HG03135 (cell line): ENCODE measurements at regions not wholly inside any gene's neighbourhood (a gene's known extent, or its start where the extent isn't known, plus 50 kb on each side); places are given as distances from the start of the nearest gene placed in this dataset.
"Not testable (repeated sequence)": the region's sequence is repeated elsewhere in the genome, so short reads cannot be mapped to it uniquely, and the experiment has no call there.

Source experiments
- ATAC-seq: cut with Tn5 transposase; IDR thresholded peaks from one replicate; pipeline ENCODE4 v1.9.1; 2021; ENCODE audit warnings: mild to moderate bottlenecking, moderate library complexity; ENCODE audit not compliant: unreplicated experiment

DNA sequence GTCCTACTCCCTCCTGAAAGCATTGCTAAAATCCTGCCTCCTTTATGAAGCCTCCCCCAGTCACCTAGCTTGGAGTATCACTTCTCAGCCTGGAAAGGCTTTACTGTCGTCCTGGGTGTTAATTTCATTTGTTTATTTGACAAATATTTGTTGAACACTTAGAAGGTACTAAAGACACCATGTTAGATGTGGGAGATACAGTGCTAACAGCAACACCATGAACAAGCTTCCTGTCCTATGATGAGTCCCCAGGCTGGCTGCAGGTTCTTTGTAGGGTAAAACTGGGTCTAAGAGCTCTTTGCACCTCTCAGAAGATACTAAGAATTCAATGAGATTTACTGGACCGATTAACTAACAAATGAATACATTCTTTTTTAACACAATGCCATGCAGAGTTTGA lies 109.2 kb upstream of the TMEM170B start:
- ATAC-seq, result no peak

DNA sequence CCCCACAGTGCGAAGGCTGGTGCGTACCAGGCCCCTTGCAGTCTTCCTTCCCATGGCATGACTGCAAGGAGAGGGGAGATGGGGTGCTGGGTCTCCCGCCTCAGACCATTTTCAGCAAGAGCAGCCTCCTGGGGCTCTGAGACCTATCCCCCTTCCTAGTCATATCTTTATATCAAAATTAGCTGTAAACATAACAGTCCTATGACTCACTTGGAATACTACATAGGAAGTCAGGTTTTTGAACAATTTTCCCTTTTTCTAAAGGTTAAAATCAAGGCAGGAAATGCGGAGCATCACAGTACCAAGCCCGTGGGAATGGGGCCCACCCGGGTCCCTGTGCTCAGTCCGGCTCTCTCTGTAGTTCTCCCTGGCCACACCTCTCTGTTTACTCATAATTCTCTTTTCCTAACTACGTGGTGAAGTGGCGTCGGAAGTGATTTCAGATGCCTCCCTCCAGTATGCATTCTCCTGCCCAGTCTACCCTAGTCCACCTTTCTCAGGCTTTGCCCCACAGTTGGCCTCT lies 109.8 kb upstream of the TMEM170B start:
- no peak for ATAC-seq

DNA sequence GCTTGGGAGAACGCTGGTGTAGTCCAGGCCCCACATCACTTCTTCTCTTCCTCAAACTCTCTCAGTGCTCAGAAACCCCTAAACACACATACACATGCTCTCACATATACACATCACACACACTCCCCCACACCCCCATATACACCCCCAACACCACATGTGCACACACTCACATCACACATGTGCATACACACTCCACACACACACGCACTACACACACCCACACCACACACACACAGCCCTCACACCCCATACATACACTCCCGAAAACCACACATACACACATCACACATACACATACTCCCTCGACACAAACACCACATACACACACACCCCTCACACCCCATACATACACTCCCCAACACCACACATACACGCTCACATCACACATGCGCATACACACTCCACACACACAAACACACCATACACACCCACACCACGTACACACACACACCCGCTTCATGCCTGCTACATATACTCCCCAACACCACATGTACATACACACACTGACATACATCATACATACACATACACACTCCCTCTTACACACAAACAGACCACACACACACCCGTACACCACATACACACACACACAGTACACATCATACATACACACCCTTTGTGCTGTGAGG lies 110.3 kb upstream of the TMEM170B start:
- no peak for ATAC-seq

- no peak for ATAC-seq
These were observed 111.0 kb upstream of the TMEM170B start for GRCh38 chr6:11426571-11426970.

DNA sequence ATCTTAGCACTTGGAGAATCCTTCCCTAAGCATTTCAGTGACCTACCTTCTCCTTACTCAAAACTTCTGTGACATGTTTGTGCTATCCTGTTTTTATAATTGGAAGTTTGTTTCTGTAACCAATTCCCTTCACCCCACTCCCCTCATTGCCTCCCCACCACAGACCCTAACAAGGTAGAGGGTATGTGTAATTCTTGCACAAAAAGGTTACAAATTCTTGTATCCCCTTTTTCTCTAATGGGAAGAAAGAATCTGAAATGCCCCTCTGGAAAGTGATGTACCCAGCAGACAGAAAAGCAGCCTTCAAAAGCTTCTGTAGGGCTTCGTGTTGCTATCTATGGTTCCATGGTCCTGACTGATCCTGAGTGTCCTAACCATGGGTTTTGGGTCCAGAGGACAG lies 111.7 kb upstream of the TMEM170B start:
- ATAC-seq, result no peak

- no peak for ATAC-seq
These were observed 112.1 kb upstream of the TMEM170B start for GRCh38 chr6:11425431-11425871.

- no peak for ATAC-seq
These were observed 113.0 kb upstream of the TMEM170B start for GRCh38 chr6:11424395-11425034.

GRCh38 chr6:11423667-11424066 lies 113.9 kb upstream of the TMEM170B start:
- no peak for ATAC-seq

GRCh38 chr6:11423072-11423471 lies 114.5 kb upstream of the TMEM170B start:
- no peak for ATAC-seq

DNA sequence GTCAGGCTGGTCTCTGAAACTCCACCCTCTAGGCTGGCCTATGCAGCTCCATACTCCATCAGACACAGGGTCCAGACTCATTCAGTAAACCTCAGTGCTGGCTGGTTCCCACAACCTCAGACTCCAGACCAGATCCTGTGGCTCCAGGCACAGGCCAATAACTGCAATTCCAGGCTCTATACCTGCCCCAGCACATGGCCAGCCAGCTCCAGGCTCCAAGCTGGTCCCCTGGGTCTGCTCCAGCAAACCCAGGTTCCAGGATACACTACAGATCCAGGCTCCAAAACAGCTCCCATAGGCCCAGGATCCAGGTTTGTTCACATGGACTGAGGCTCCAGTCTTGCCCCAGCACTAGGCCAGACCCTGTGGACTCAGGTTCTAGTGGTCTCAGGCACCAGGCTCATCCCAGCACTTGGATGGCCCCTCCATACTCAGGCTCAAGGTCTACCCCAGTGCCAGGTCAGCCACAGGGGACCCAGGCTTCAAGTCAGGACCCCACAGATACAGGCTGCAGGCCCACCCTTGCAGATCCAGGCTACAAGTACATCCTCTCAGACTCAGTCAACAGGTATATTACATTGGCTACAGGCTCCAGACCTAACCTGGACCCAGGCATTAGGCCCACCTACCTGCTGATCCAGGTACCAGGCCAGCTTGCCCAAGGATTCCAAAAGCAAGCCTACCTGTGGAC lies 117.6 kb upstream of the TMEM170B start:
- no peak for ATAC-seq

- ATAC-seq, result no peak
These were observed 119.2 kb upstream of the TMEM170B start for GRCh38 chr6:11418290-11418905.

GRCh38 chr6:11416936-11417576 lies 120.5 kb upstream of the TMEM170B start:
- no peak for ATAC-seq

GRCh38 chr6:11416099-11416935 lies 121.2 kb upstream of the TMEM170B start:
- ATAC-seq, result not testable (repeated sequence)

GRCh38 chr6:11415557-11415956 lies 122.0 kb upstream of the TMEM170B start:
- no peak for ATAC-seq

GRCh38 chr6:11414176-11414963 lies 123.2 kb upstream of the TMEM170B start:
- ATAC-seq, result no peak

DNA sequence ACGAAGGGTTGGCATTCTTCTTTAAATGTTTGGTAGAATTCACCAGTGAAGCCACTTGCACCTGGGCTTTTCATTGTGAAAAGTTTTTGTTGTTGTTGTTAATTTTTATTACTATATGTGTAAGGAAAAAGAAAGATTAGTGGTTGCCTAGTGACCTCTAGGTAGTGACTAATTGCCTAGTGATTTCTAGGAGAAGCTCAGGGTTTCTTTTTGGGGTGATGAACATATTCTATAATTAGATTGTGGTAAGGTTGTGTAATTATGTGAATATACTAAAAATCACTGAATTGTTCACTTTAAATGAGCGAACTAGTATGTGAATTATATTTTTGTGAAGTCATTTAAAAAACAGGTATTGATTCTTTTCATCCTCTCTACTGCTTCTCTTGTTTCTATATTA lies 123.8 kb upstream of the TMEM170B start:
- no peak for ATAC-seq

GRCh38 chr6:11413117-11413687 lies 124.3 kb upstream of the TMEM170B start:
- ATAC-seq, result no peak

DNA sequence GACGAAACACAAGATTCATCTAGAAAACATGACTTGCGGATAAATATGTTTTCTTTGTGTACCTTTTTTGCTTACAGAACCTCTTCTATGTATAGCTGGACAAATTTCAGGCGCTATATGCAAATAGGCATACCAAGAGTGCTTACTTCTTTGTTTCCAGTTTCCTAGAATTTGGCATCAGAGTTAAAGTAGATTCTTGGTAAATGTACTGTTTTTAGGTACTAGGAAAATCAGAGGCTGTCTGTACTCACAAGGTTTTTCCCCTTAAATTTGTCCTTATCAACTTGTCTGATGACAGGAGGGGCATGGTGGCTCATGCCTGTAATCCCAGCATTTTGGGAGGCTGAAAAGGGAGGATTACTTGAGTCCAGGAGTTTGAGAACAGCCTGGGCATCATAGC lies 124.9 kb upstream of the TMEM170B start:
- no peak for ATAC-seq

DNA sequence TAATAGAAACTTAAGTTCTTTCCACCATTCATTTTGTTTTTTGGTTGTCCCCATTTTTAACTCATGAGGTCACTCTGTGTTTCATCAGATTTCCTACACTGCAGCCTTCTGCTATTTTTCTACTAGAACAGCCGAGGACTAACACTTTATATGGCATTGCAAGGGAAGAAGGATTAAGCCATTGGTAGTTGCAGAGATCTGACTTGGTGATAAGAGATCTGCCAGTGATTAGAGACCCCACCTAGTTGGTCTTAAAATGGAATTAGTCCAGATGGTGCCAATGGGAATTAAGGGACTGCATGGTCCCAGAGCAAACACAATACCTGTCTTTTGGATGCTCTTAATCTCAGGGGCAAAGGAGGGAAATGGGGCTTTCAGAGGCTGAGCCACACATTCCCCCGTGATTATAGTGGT lies 125.5 kb upstream of the TMEM170B start:
- ATAC-seq, result no peak
